OCI-LY7 (cell line): ENCODE measurements at regions not wholly inside any gene's neighbourhood (a gene's known extent, or its start where the extent isn't known, plus 50 kb on each side); places are given as distances from the start of the nearest gene placed in this dataset.

Experiments used
- CTCF ChIP-seq: fragments of 200-600 bp; sonication (generic); conservative IDR thresholded peaks from 2 replicates; pipeline ENCODE4 v1.5.1; 2014; ENCODE audit warnings: mild to moderate bottlenecking, antibody characterized with exemption, low read length, moderate library complexity, mixed read lengths
- EZH2phosphoT487 ChIP-seq: fragments of 200-600 bp; sonication (generic); IDR thresholded peaks from 2 replicates; pipeline ENCODE4 v1.6.1; 2018; ENCODE audit warnings: low read depth, borderline replicate concordance, mild to moderate bottlenecking, mixed run types, antibody characterized with exemption, low read length, moderate library complexity, mixed read lengths

GRCh38 chr7:106392590-106392989 is 107.8 kb upstream of the NAMPT start:
- no peak for TF ChIP-seq CTCF
- TF ChIP-seq EZH2phosphoT487: no peak
